ENCODE measurements at regions not wholly inside any gene's neighbourhood (a gene's known extent, or its start where the extent isn't known, plus 50 kb on each side); places are given as distances from the start of the nearest gene placed in this dataset.

DNA sequence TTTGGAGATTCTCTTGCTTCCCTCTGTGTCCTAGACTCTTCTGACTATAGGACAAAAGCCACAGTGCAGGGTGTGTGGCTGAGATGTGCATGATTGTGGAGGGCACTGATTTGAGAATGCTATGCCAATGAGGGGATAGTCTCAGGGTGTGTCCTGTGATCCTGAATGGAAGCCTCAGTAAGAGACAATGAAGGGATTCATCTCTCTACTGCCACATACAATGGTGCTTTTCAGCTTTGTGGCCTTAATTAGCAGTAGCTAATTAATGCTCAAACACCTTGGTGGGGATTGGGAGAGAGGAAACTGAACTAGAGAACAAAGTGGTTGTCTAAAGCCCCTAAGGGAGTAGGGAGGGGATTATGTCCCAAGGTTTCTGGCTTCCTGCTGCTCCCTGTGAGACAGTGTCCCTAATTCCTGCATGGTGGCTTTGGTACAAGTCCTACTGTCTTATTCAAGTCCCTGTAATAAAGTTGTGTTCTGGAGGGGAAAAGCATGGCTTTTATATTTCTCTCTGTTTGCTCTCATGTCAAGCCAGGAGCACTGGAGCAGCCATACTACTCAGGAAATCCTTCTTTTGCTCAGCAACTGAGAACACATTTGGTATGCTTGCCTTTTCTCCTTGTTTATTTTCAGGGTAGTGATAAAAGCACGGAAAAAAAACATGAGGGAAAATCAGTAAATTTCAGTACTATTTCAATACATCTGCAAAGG, 415.2 kb upstream of the TCF4 start:
- Histone ChIP-seq H3K9me3 (ENCODE audit: severe bottlenecking) (no peaks in the 10 kb centered on the region), H3K27me3 (ENCODE audit: insufficient read depth, poor library complexity, severe bottlenecking) (no peaks in the 10 kb centered on the region), H3K4me1 (ENCODE audit: insufficient read depth, poor library complexity, severe bottlenecking) (no peaks in the 10 kb centered on the region), H3K36me3 (ENCODE audit: low read depth) (no peaks in the 10 kb centered on the region), H3K27ac (ENCODE audit: poor library complexity, severe bottlenecking) (no peak overlapping the region), H3K4me3 (ENCODE audit: severe bottlenecking) (no peak overlapping the region)
- TF ChIP-seq, protein P1, sequence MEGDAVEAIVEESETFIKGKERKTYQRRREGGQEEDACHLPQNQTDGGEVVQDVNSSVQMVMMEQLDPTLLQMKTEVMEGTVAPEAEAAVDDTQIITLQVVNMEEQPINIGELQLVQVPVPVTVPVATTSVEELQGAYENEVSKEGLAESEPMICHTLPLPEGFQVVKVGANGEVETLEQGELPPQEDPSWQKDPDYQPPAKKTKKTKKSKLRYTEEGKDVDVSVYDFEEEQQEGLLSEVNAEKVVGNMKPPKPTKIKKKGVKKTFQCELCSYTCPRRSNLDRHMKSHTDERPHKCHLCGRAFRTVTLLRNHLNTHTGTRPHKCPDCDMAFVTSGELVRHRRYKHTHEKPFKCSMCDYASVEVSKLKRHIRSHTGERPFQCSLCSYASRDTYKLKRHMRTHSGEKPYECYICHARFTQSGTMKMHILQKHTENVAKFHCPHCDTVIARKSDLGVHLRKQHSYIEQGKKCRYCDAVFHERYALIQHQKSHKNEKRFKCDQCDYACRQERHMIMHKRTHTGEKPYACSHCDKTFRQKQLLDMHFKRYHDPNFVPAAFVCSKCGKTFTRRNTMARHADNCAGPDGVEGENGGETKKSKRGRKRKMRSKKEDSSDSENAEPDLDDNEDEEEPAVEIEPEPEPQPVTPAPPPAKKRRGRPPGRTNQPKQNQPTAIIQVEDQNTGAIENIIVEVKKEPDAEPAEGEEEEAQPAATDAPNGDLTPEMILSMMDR (IDR thresholded peaks at IDR 0.05; ENCODE audit: poor library complexity, severe bottlenecking) = no peak
- DNase-seq (ENCODE audit: low spot score) = no peak
- ATAC-seq (ENCODE audit: low read depth) = no peak

- H3K27me3 ChIP-seq (ENCODE audit: insufficient read depth, poor library complexity, severe bottlenecking) = no peaks in the 10 kb centered on the region
- no peak overlapping the region for H3K4me3 ChIP-seq (ENCODE audit: severe bottlenecking)
- TF ChIP-seq, protein P1 (IDR thresholded peaks at IDR 0.05; ENCODE audit: poor library complexity, severe bottlenecking) = no peak
- H3K9me3 ChIP-seq (ENCODE audit: severe bottlenecking) = no peaks in the 10 kb centered on the region
- no peaks in the 10 kb centered on the region for H3K36me3 ChIP-seq (ENCODE audit: low read depth)
- no peak for ATAC-seq (ENCODE audit: low read depth)
- no peak for DNase-seq (ENCODE audit: low spot score)
- peaks cover 7% of the 10 kb centered on the region for H3K4me1 ChIP-seq (ENCODE audit: insufficient read depth, poor library complexity, severe bottlenecking)
- no peak overlapping the region for H3K27ac ChIP-seq (ENCODE audit: poor library complexity, severe bottlenecking)
Measured at GRCh38 chr18:56001576-56001975, 413.6 kb upstream of the TCF4 start.

DNA sequence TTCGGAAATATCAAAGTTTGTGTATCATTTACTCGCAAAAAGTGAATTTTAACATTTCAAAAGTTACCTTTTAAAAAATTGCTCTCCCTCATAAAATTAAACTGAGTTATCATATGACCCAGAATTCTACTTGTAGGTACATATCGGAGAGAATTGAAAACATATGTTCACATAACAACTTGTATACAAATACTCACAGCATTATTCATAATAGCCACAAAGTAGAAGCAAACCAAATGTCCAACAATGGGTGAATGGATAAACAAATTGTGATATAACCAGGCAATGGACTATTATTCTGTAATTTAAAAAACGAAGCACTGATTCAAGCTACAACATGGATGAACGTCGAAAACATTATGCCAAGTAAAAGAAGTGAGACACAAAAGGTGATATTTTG, 412.0 kb upstream of the TCF4 start:
- no peaks in the 10 kb centered on the region for H3K36me3 ChIP-seq (ENCODE audit: low read depth)
- no peak overlapping the region for H3K4me3 ChIP-seq (ENCODE audit: severe bottlenecking)
- peaks cover 8% of the 10 kb centered on the region for H3K4me1 ChIP-seq (ENCODE audit: insufficient read depth, poor library complexity, severe bottlenecking)
- TF ChIP-seq, protein P1 (IDR thresholded peaks at IDR 0.05; ENCODE audit: poor library complexity, severe bottlenecking) = no peak
- no peak overlapping the region for H3K27ac ChIP-seq (ENCODE audit: poor library complexity, severe bottlenecking)
- ATAC-seq (ENCODE audit: low read depth) = no peak
- no peak for DNase-seq (ENCODE audit: low spot score)
- no peaks in the 10 kb centered on the region for H3K27me3 ChIP-seq (ENCODE audit: insufficient read depth, poor library complexity, severe bottlenecking)
- H3K9me3 ChIP-seq (ENCODE audit: severe bottlenecking) = no peaks in the 10 kb centered on the region

DNA sequence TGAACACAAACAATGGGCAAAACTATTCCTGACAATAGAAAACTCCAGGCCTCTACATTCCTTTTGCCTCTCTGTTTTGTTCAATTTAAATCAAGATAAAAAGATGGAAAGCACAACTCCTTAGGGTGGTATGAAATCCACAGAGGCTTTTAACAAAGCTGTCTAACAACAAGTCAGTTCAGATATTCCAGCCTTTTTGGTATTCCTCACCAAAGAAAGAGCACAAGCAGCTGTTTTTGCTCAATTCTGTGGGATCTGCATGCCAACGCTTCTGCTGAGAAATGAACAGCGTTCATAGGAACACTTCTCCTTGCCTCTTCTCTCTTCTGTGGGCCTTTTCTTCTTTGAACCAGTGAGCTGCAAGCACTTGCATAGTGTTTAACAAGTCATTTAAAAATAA, 411.6 kb upstream of the TCF4 start:
- Histone ChIP-seq H3K27ac (ENCODE audit: poor library complexity, severe bottlenecking) (no peak overlapping the region), H3K4me1 (ENCODE audit: insufficient read depth, poor library complexity, severe bottlenecking) (peaks cover 8% of the 10 kb centered on the region), H3K4me3 (ENCODE audit: severe bottlenecking) (no peak overlapping the region), H3K9me3 (ENCODE audit: severe bottlenecking) (no peaks in the 10 kb centered on the region), H3K27me3 (ENCODE audit: insufficient read depth, poor library complexity, severe bottlenecking) (no peaks in the 10 kb centered on the region), H3K36me3 (ENCODE audit: low read depth) (no peaks in the 10 kb centered on the region)
- DNase-seq (ENCODE audit: low spot score) = no peak
- TF ChIP-seq, protein P1 (IDR thresholded peaks at IDR 0.05; ENCODE audit: poor library complexity, severe bottlenecking) = no peak
- ATAC-seq (ENCODE audit: low read depth) = no peak

GRCh38 chr18:55998801-55999385, 410.9 kb upstream of the TCF4 start:
- TF ChIP-seq, protein P1 (IDR thresholded peaks at IDR 0.05; ENCODE audit: poor library complexity, severe bottlenecking) = no peak
- Histone ChIP-seq H3K27me3 (ENCODE audit: insufficient read depth, poor library complexity, severe bottlenecking) (no peaks in the 10 kb centered on the region), H3K36me3 (ENCODE audit: low read depth) (no peaks in the 10 kb centered on the region), H3K4me1 (ENCODE audit: insufficient read depth, poor library complexity, severe bottlenecking) (peaks cover 8% of the 10 kb centered on the region), H3K27ac (ENCODE audit: poor library complexity, severe bottlenecking) (no peak overlapping the region), H3K4me3 (ENCODE audit: severe bottlenecking) (no peak overlapping the region), H3K9me3 (ENCODE audit: severe bottlenecking) (no peaks in the 10 kb centered on the region)
- DNase-seq (ENCODE audit: low spot score) (no peak), ATAC-seq (ENCODE audit: low read depth) (no peak)
